ENCODE measurements at regions not wholly inside any gene's neighbourhood (a gene's known extent, or its start where the extent isn't known, plus 50 kb on each side); places are given as distances from the start of the nearest gene placed in this dataset.

GRCh38 chr6:27066381-27066780 is 181.1 kb upstream of the PRSS16 start:
- TF ChIP-seq EZH2 (IDR thresholded peaks at IDR 0.05; ENCODE audit: borderline replicate concordance, low read length) (no peak), CTCF (conservative IDR thresholded peaks at IDR 0.05 in 1 of 2, IDR thresholded peaks at IDR 0.05 in 1 of 2; ENCODE audit: extremely low read depth in 1 of 2, insufficient read depth in 1 of 2, low read depth in 1 of 2, low read length in 2 of 2) (no peak)

Data from mammary epithelial cell (primary cell).